Mesendoderm (in vitro differentiated cells): ENCODE measurements at regions not wholly inside any gene's neighbourhood (a gene's known extent, or its start where the extent isn't known, plus 50 kb on each side); places are given as distances from the start of the nearest gene placed in this dataset.

Source experiments
- DNase-seq: peaks from one replicate; pipeline ENCODE4 v3.0.0; 2013
- H2AK5ac ChIP-seq: 2 replicates; pipeline ENCODE4 v1.6.1; 2013; ENCODE audit warnings: low read length, inconsistent platforms
- H2BK120ac ChIP-seq: 2 replicates; pipeline ENCODE4 v1.6.1; 2013; ENCODE audit warnings: low read depth, mild to moderate bottlenecking, low read length, moderate library complexity, mixed read lengths
- H2BK15ac ChIP-seq: replicated peaks from 2 replicates; pipeline ENCODE4 v1.6.1; 2013; ENCODE audit warnings: low read depth, mild to moderate bottlenecking, moderate library complexity
- H2BK5ac ChIP-seq: 2 replicates; pipeline ENCODE4 v1.6.1; 2013; ENCODE audit warnings: low read length, inconsistent platforms
- H3K18ac ChIP-seq: 2 replicates; pipeline ENCODE4 v1.6.1; 2013; ENCODE audit warnings: mild to moderate bottlenecking, low read length, mixed read lengths
- H3K23ac ChIP-seq: one replicate; pipeline ENCODE4 v1.6.1; 2013; ENCODE audit warnings: low read length
- H3K27ac ChIP-seq: 2 replicates; pipeline ENCODE4 v1.5.1; 2013; ENCODE audit warnings: low read depth, mild to moderate bottlenecking, inconsistent platforms, low read length, moderate library complexity
- H3K27me3 ChIP-seq: 2 replicates; pipeline ENCODE4 v1.6.1; 2013; ENCODE audit warnings: low read length, control low read depth, mild to moderate bottlenecking, inconsistent platforms; ENCODE audit not compliant: insufficient read depth, poor library complexity
- H3K36me3 ChIP-seq: 2 replicates; pipeline ENCODE4 v1.6.1; 2013; ENCODE audit warnings: low read length, inconsistent platforms; ENCODE audit not compliant: control insufficient read depth, insufficient read depth
- H3K4ac ChIP-seq: one replicate; pipeline ENCODE4 v1.6.1; 2013; ENCODE audit warnings: low read depth, mild to moderate bottlenecking, low read length, moderate library complexity
- H3K4me1 ChIP-seq: 2 replicates; pipeline ENCODE4 v1.6.1; 2013; ENCODE audit warnings: low read depth, low read length, inconsistent platforms; ENCODE audit not compliant: control insufficient read depth
- H3K4me2 ChIP-seq: 2 replicates; pipeline ENCODE4 v1.6.1; 2013; ENCODE audit warnings: low read length
- H3K4me3 ChIP-seq: 2 replicates; pipeline ENCODE4 v1.5.1; 2013; ENCODE audit warnings: mild to moderate bottlenecking, low read length
- H3K56ac ChIP-seq: one replicate; pipeline ENCODE4 v1.6.1; 2013; ENCODE audit warnings: low read length
- H3K79me1 ChIP-seq: 2 replicates; pipeline ENCODE4 v1.6.1; 2013; ENCODE audit warnings: low read length, inconsistent platforms
- H3K79me2 ChIP-seq: 2 replicates; pipeline ENCODE4 v1.6.1; 2013; ENCODE audit warnings: mild to moderate bottlenecking, low read length; ENCODE audit not compliant: control insufficient read depth, insufficient read depth
- H3K9ac ChIP-seq: 2 replicates; pipeline ENCODE4 v1.6.1; 2013; ENCODE audit warnings: low read length, inconsistent platforms
- H4K5ac ChIP-seq: one replicate; pipeline ENCODE4 v1.6.1; 2013; ENCODE audit warnings: low read length
- H4K8ac ChIP-seq: one replicate; pipeline ENCODE4 v1.6.1; 2013; ENCODE audit warnings: low read depth, mild to moderate bottlenecking, control low read depth, low read length, moderate library complexity
- WGBS: extraction: QIAGEN DNeasy Blood & Tissue Kit; methylation state at CpG from one replicate; pipeline ENCODE4 v1.1.7; 2013; ENCODE audit warnings: low lambda C conversion rate, missing lambda C conversion rate; ENCODE audit not compliant: insufficient coverage; ENCODE audit errors: extremely low coverage; 5-methylcytosine and 5-hydroxymethylcytosine counted together

GRCh38 chr3:127056281-127056680 lies 73.4 kb downstream of the PLXNA1 start:
- Histone ChIP-seq H3K18ac (no peak overlapping the region), H3K36me3 (no peaks in the 10 kb centered on the region), H3K27ac (no peak overlapping the region), H2BK5ac (no peak overlapping the region), H3K4me3 (no peak overlapping the region), H3K4me2 (no peak overlapping the region), H4K5ac (no peak overlapping the region), H3K4me1 (no peaks in the 10 kb centered on the region), H2AK5ac (no peak overlapping the region), H4K8ac (no peak overlapping the region), H3K79me2 (no peaks in the 10 kb centered on the region), H2BK120ac (no peak overlapping the region), H3K27me3 (no peaks in the 10 kb centered on the region), H3K9ac (no peak overlapping the region), H3K79me1 (no peaks in the 10 kb centered on the region), H3K23ac (no peak overlapping the region), H3K56ac (no peak overlapping the region), H3K4ac (no peak overlapping the region), H2BK15ac (no peak overlapping the region)
- no CpG with 5 or more reads among the region's 17 CpGs for WGBS
- DNase-seq: no peak

DNA sequence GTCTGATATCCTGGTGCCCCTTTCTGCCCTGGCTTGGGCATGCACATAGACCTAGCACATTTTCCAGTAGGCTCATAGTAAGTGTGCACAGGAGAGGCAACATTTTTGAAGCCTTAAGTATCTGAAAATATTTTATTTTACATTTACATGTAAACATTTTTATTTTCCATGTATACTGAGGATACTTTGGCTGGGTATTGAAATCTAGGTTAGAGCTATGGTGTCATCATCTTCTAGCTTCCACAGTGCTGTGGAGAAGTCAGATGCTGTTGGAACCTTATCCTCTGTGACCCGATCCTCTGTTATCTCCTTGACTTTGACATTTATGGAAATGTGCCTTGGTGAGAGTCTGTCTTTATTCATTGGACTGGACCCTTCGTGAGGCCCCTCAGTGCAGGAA lies 74.1 kb downstream of the PLXNA1 start:
- Histone ChIP-seq H3K4me1 (no peaks in the 10 kb centered on the region), H3K36me3 (no peaks in the 10 kb centered on the region), H3K79me1 (no peaks in the 10 kb centered on the region), H3K79me2 (no peaks in the 10 kb centered on the region), H3K23ac (no peak overlapping the region), H3K27ac (no peak overlapping the region), H3K27me3 (no peaks in the 10 kb centered on the region), H3K18ac (no peak overlapping the region), H2BK5ac (no peak overlapping the region), H3K4me3 (no peak overlapping the region), H3K4ac (no peak overlapping the region), H2BK120ac (no peak overlapping the region), H2AK5ac (no peak overlapping the region), H4K5ac (no peak overlapping the region), H4K8ac (no peak overlapping the region), H2BK15ac (no peak overlapping the region), H3K9ac (no peak overlapping the region), H3K4me2 (no peak overlapping the region), H3K56ac (no peak overlapping the region)
- no CpG with 5 or more reads among the region's 2 CpGs for WGBS
- no peak for DNase-seq

DNA sequence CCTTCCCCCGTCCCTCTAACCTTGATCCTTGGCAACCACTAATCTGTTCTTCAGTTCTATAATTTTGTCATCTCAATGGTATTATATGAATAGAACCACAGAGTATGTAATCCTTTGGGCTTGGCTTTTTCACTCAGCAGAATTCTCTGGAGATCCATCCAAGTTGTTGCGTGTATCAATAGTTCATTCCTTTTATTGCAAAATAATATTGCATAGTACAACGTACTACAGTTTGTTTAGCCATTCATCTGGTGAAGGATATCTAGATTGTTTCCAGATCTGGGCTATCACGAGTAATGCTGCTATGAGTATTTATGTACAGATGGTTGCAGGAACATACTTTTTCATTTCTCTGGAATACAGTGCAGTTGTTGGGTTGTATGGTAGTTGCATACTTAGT lies 76.2 kb downstream of the PLXNA1 start:
- no peak for DNase-seq
- H3K79me2 ChIP-seq: no peaks in the 10 kb centered on the region
- no peak overlapping the region for H3K4me2 ChIP-seq
- H4K8ac ChIP-seq: no peak overlapping the region
- H2BK120ac ChIP-seq: no peak overlapping the region
- H3K9ac ChIP-seq: no peak overlapping the region
- no peak overlapping the region for H2AK5ac ChIP-seq
- no peak overlapping the region for H3K27ac ChIP-seq
- H2BK5ac ChIP-seq: no peak overlapping the region
- WGBS: no CpG with 5 or more reads among the region's 4 CpGs
- H3K4ac ChIP-seq: no peak overlapping the region
- no peak overlapping the region for H3K4me3 ChIP-seq
- no peak overlapping the region for H2BK15ac ChIP-seq
- H3K4me1 ChIP-seq: no peaks in the 10 kb centered on the region
- H3K23ac ChIP-seq: no peak overlapping the region
- H4K5ac ChIP-seq: no peak overlapping the region
- no peaks in the 10 kb centered on the region for H3K27me3 ChIP-seq
- no peaks in the 10 kb centered on the region for H3K79me1 ChIP-seq
- no peaks in the 10 kb centered on the region for H3K36me3 ChIP-seq
- no peak overlapping the region for H3K18ac ChIP-seq
- no peak overlapping the region for H3K56ac ChIP-seq

DNA sequence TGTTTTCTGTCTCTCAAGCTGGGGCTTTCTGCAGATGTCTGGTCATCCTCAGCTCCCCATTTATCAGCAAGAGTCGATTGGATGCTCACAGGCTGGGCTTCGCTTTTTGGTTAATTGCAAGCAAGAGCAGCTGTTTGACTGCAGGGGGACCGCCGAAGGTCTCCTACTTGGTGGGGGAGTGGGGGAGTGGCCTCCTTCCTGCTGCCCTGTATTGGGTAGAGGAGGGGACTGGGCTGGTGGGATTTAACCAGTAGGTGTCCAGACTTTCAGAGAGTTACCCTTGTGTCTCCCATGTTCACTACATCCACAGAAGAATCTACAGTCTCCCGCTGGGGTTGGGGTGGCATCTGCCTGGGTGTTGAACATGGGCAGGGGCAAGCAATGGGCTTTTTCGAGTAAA lies 78.7 kb downstream of the PLXNA1 start:
- Histone ChIP-seq H3K36me3 (no peaks in the 10 kb centered on the region), H2BK120ac (no peak overlapping the region), H3K27me3 (no peaks in the 10 kb centered on the region), H4K8ac (no peak overlapping the region), H3K9ac (no peak overlapping the region), H3K27ac (no peak overlapping the region), H3K4me3 (no peak overlapping the region), H3K23ac (no peak overlapping the region), H3K79me1 (no peaks in the 10 kb centered on the region), H2BK5ac (no peak overlapping the region), H3K4me1 (no peaks in the 10 kb centered on the region), H2AK5ac (no peak overlapping the region), H3K56ac (no peak overlapping the region), H4K5ac (no peak overlapping the region), H3K4ac (no peak overlapping the region), H2BK15ac (no peak overlapping the region), H3K4me2 (no peak overlapping the region), H3K18ac (no peak overlapping the region), H3K79me2 (no peaks in the 10 kb centered on the region)
- no CpG with 5 or more reads among the region's 6 CpGs for WGBS
- peak; percentile 73 for DNase-seq

DNA sequence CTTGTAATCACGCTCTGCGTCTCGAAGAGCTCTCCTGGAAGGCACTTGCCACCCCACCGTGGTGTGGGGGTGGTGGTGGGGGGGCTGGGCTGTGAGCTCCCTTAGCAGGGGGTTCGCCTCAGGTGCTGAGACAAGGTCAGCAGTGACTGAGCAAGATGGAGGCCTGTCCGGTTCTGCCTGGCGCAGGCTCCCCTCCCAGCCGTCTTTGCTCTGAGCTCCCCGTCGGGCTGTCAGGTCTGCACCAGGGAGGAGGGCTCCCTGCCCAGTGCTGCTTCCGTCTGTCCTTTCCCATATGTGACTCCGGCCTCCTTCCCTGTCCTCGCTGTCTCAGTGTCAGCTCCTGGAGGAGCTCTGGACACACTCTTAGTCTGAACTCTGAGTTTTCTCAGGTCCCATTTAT lies 80.0 kb downstream of the PLXNA1 start:
- H3K79me1 ChIP-seq: no peaks in the 10 kb centered on the region
- H2BK15ac ChIP-seq: no peak overlapping the region
- no peaks in the 10 kb centered on the region for H3K4me1 ChIP-seq
- no peak overlapping the region for H4K5ac ChIP-seq
- H3K56ac ChIP-seq: no peak overlapping the region
- no peak overlapping the region for H3K23ac ChIP-seq
- H3K27ac ChIP-seq: no peak overlapping the region
- H3K27me3 ChIP-seq: no peaks in the 10 kb centered on the region
- H3K79me2 ChIP-seq: no peaks in the 10 kb centered on the region
- no peak overlapping the region for H3K18ac ChIP-seq
- no peak overlapping the region for H3K4ac ChIP-seq
- WGBS: no CpG with 5 or more reads among the region's 13 CpGs
- H2AK5ac ChIP-seq: no peak overlapping the region
- no peak overlapping the region for H2BK120ac ChIP-seq
- H3K36me3 ChIP-seq: no peaks in the 10 kb centered on the region
- no peak overlapping the region for H4K8ac ChIP-seq
- DNase-seq: no peak
- H3K9ac ChIP-seq: no peak overlapping the region
- H3K4me3 ChIP-seq: no peak overlapping the region
- H3K4me2 ChIP-seq: no peak overlapping the region
- H2BK5ac ChIP-seq: no peak overlapping the region

GRCh38 chr3:127063916-127064315 lies 81.0 kb downstream of the PLXNA1 start:
- Histone ChIP-seq H3K56ac (no peak overlapping the region), H3K4me1 (no peaks in the 10 kb centered on the region), H3K18ac (no peak overlapping the region)

More at GRCh38 chr3:127063916-127064315, 81.0 kb downstream of the PLXNA1 start:
- Histone ChIP-seq H2AK5ac (no peak overlapping the region), H2BK5ac (no peak overlapping the region), H3K4me2 (no peak overlapping the region), H3K9ac (no peak overlapping the region), H2BK15ac (no peak overlapping the region), H4K5ac (no peak overlapping the region), H3K4me3 (no peak overlapping the region), H3K4ac (no peak overlapping the region), H3K79me1 (no peaks in the 10 kb centered on the region), H3K79me2 (no peaks in the 10 kb centered on the region), H3K27me3 (no peaks in the 10 kb centered on the region), H4K8ac (no peak overlapping the region), H2BK120ac (no peak overlapping the region), H3K23ac (no peak overlapping the region), H3K27ac (no peak overlapping the region), H3K36me3 (no peaks in the 10 kb centered on the region)
- WGBS: no CpG with 5 or more reads among the region's 4 CpGs
- DNase-seq: no peak
